ENCODE measurements at regions not wholly inside any gene's neighbourhood (a gene's known extent, or its start where the extent isn't known, plus 50 kb on each side); places are given as distances from the start of the nearest gene placed in this dataset.

DNA sequence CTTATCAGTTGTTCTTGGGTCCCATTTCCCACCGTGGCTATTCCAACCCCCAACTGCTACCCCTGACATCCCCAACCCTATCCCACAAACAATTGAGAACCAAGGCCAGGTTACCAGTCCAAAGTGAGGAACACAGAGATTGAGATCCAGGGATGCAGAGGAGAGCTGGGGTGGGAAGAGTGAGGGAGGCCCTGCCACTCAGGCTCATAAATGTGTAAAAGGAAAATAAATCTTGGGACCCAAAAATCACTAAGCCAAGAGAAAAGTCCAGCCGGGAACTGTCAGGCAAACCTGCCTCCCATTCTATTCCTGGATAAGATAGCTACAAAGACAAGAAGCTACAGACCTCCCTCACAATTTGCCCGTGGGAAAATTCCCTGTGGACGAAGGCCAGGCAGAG, 101.1 kb upstream of the DLG1 start:
- H3K9me3 ChIP-seq (ENCODE audit: low read length), result no peaks in the 10 kb centered on the region
- DNase-seq (ENCODE audit: low spot score), result no peak
- H3K9me2 ChIP-seq (ENCODE audit: insufficient read depth, low read length), result no peaks in the 10 kb centered on the region
- no peaks in the 10 kb centered on the region for H3K79me2 ChIP-seq (ENCODE audit: insufficient read depth, low read depth, low read length)
- H4K20me1 ChIP-seq (ENCODE audit: insufficient read depth, low read length), result no peaks in the 10 kb centered on the region
- ChIA-PET CTCF (ENCODE audit: unreplicated experiment) (no interaction called here), POLR2A (no interaction called here)
- H3K36me3 ChIP-seq (ENCODE audit: insufficient read depth, low read length), result no peaks in the 10 kb centered on the region
- H3K4me2 ChIP-seq (ENCODE audit: low read length), result no peak overlapping the region
- no peaks in the 10 kb centered on the region for H3K4me1 ChIP-seq (ENCODE audit: insufficient read depth, low read length, poor library complexity, severe bottlenecking)
- no peak overlapping the region for H3K27ac ChIP-seq (ENCODE audit: low read depth, low read length, poor library complexity, severe bottlenecking)
- no peak overlapping the region for H3K4me3 ChIP-seq (ENCODE audit: low read depth, low read length, poor library complexity, severe bottlenecking)
- intact Hi-C loops (cut with micrococcal nuclease; ENCODE audit: unreplicated experiment), result no loop called here
- TF ChIP-seq, protein P1, sequence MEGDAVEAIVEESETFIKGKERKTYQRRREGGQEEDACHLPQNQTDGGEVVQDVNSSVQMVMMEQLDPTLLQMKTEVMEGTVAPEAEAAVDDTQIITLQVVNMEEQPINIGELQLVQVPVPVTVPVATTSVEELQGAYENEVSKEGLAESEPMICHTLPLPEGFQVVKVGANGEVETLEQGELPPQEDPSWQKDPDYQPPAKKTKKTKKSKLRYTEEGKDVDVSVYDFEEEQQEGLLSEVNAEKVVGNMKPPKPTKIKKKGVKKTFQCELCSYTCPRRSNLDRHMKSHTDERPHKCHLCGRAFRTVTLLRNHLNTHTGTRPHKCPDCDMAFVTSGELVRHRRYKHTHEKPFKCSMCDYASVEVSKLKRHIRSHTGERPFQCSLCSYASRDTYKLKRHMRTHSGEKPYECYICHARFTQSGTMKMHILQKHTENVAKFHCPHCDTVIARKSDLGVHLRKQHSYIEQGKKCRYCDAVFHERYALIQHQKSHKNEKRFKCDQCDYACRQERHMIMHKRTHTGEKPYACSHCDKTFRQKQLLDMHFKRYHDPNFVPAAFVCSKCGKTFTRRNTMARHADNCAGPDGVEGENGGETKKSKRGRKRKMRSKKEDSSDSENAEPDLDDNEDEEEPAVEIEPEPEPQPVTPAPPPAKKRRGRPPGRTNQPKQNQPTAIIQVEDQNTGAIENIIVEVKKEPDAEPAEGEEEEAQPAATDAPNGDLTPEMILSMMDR (conservative IDR thresholded peaks at IDR 0.05; ENCODE audit: low read length), result no peak
- TF ChIP-seq EZH2phosphoT487 (IDR thresholded peaks at IDR 0.05; ENCODE audit: borderline replicate concordance, low read depth, low read length), result no peak
- no TSS peak for BruUV-seq (replicated peaks)
- no peak overlapping the region for H2AFZ ChIP-seq (ENCODE audit: low read length)

DNA sequence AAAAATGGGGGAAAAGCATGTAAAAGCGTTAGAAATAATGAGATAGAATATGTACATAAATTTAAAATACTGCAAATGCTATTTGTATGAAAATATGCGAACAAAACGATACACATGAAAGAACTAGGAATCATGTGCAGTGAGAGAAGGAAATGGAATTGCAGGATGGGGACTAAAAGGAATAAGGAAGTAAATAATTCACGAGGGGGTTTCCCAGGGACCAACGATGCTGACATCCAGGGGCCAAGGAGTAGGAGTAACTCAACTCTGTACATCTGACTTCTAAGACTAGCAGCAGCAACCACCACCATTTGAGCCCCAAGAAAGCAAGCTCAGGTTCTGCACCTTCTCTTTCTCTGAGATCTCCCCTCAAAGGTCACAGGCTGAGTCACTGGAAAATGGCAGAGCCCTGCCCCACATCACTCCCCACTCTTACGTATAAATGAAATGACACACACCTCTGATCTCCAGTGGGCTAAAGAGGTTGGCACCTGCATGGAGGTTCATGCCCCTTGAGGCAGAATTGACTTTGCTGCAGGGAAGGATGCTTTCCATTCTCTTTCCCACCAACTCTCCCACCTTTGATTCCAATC, 100.0 kb upstream of the DLG1 start:
- H3K9me3 ChIP-seq (ENCODE audit: low read length), result no peaks in the 10 kb centered on the region
- no TSS peak for BruUV-seq (replicated peaks)
- no peak for DNase-seq (ENCODE audit: low spot score)
- no peaks in the 10 kb centered on the region for H3K4me1 ChIP-seq (ENCODE audit: insufficient read depth, low read length, poor library complexity, severe bottlenecking)
- POLR2A ChIA-PET, result no interaction called here
- H3K36me3 ChIP-seq (ENCODE audit: insufficient read depth, low read length), result no peaks in the 10 kb centered on the region
- H3K27ac ChIP-seq (ENCODE audit: low read depth, low read length, poor library complexity, severe bottlenecking), result no peak overlapping the region
- no peaks in the 10 kb centered on the region for H4K20me1 ChIP-seq (ENCODE audit: insufficient read depth, low read length)
- no peak overlapping the region for H3K4me3 ChIP-seq (ENCODE audit: low read depth, low read length, poor library complexity, severe bottlenecking)
- H3K9me2 ChIP-seq (ENCODE audit: insufficient read depth, low read length), result no peaks in the 10 kb centered on the region
- intact Hi-C loops (cut with micrococcal nuclease; ENCODE audit: unreplicated experiment), result no loop called here
- H2AFZ ChIP-seq (ENCODE audit: low read length), result no peak overlapping the region
- CTCF ChIA-PET (ENCODE audit: unreplicated experiment), result no interaction called here
- no peaks in the 10 kb centered on the region for H3K79me2 ChIP-seq (ENCODE audit: insufficient read depth, low read depth, low read length)
- H3K4me2 ChIP-seq (ENCODE audit: low read length), result no peak overlapping the region
- TF ChIP-seq EZH2phosphoT487 (IDR thresholded peaks at IDR 0.05; ENCODE audit: borderline replicate concordance, low read depth, low read length), result no peak
- TF ChIP-seq, protein P1 (conservative IDR thresholded peaks at IDR 0.05; ENCODE audit: low read length), result no peak

DNA sequence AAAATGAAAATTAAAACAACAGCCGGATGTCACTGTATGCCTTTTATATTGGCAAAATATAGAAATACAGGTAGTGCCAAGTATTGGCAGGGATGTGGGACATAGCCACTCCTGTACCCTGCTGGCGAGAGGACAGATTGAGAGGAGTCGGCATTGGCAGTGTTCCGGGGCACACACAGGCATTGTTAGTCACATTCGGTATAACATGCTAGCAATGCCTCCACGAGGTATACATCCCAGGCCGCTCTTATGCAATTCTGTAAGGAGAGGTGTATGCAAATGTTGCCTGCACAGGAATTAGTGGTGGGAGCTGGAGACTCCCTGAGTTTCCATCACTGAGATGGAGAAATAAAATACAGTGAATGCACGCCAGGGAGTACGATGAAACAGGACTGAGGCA, 99.4 kb upstream of the DLG1 start:
- Histone ChIP-seq H3K4me3 (ENCODE audit: low read depth, low read length, poor library complexity, severe bottlenecking) (no peak overlapping the region), H3K79me2 (ENCODE audit: insufficient read depth, low read depth, low read length) (no peaks in the 10 kb centered on the region), H3K9me3 (ENCODE audit: low read length) (no peaks in the 10 kb centered on the region), H2AFZ (ENCODE audit: low read length) (no peak overlapping the region), H3K4me2 (ENCODE audit: low read length) (no peak overlapping the region), H4K20me1 (ENCODE audit: insufficient read depth, low read length) (no peaks in the 10 kb centered on the region), H3K9me2 (ENCODE audit: insufficient read depth, low read length) (no peaks in the 10 kb centered on the region), H3K36me3 (ENCODE audit: insufficient read depth, low read length) (no peaks in the 10 kb centered on the region), H3K4me1 (ENCODE audit: insufficient read depth, low read length, poor library complexity, severe bottlenecking) (no peaks in the 10 kb centered on the region), H3K27ac (ENCODE audit: low read depth, low read length, poor library complexity, severe bottlenecking) (no peak overlapping the region)
- ChIA-PET POLR2A (no interaction called here), CTCF (ENCODE audit: unreplicated experiment) (no interaction called here)
- intact Hi-C loops (cut with micrococcal nuclease; ENCODE audit: unreplicated experiment), result no loop called here
- BruUV-seq (replicated peaks), result no TSS peak
- no peak for DNase-seq (ENCODE audit: low spot score)
- TF ChIP-seq, protein P1 (conservative IDR thresholded peaks at IDR 0.05; ENCODE audit: low read length), result no peak
- TF ChIP-seq EZH2phosphoT487 (IDR thresholded peaks at IDR 0.05; ENCODE audit: borderline replicate concordance, low read depth, low read length), result no peak
